ENCODE measurements at regions not wholly inside any gene's neighbourhood (a gene's known extent, or its start where the extent isn't known, plus 50 kb on each side); places are given as distances from the start of the nearest gene placed in this dataset.

GRCh38 chr9:85142968-85143367, 473.4 kb downstream of the NTRK2 start:
- H3K4me3 ChIP-seq (replicated peaks; ENCODE audit: low read depth, low read length) = no peak overlapping the region
- TF ChIP-seq, protein P1, sequence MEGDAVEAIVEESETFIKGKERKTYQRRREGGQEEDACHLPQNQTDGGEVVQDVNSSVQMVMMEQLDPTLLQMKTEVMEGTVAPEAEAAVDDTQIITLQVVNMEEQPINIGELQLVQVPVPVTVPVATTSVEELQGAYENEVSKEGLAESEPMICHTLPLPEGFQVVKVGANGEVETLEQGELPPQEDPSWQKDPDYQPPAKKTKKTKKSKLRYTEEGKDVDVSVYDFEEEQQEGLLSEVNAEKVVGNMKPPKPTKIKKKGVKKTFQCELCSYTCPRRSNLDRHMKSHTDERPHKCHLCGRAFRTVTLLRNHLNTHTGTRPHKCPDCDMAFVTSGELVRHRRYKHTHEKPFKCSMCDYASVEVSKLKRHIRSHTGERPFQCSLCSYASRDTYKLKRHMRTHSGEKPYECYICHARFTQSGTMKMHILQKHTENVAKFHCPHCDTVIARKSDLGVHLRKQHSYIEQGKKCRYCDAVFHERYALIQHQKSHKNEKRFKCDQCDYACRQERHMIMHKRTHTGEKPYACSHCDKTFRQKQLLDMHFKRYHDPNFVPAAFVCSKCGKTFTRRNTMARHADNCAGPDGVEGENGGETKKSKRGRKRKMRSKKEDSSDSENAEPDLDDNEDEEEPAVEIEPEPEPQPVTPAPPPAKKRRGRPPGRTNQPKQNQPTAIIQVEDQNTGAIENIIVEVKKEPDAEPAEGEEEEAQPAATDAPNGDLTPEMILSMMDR (IDR thresholded peaks at IDR 0.05; ENCODE audit: low read depth, low read length, missing control alignments) = peak; percentile 28
- DNase-seq (ENCODE audit: extremely low read depth, low read depth) = peak; percentile 12

DNA sequence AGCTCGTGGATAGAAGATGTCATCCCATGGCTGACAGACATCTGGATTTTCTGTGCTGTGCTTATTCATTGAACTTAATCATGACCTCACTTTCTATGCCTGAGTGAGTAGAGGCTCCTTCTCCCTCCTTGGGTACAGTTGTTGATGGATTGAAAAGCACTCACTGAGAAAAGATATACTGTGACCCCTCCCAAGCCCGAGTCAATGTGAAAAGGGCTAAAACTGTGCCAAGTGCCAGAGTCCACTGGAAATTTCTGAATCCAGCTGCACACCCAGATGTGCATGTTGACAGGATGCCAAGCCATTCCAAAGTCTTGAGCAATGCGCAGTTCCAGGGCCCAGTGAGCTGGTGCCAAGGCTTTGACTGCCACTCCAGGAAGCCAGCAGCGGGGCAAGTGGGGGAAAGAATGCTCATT, 473.0 kb downstream of the NTRK2 start:
- TF ChIP-seq, protein P1 (IDR thresholded peaks at IDR 0.05; ENCODE audit: low read depth, low read length, missing control alignments) = no peak
- H3K4me3 ChIP-seq (replicated peaks; ENCODE audit: low read depth, low read length) = no peak overlapping the region
- DNase-seq (ENCODE audit: extremely low read depth, low read depth) = peak; percentile 11

- H3K4me3 ChIP-seq (replicated peaks; ENCODE audit: low read depth, low read length) = no peak overlapping the region
- TF ChIP-seq, protein P1 (IDR thresholded peaks at IDR 0.05; ENCODE audit: low read depth, low read length, missing control alignments) = no peak
- no peak for DNase-seq (ENCODE audit: extremely low read depth, low read depth)
Observed at GRCh38 chr9:85137696-85138095, 468.2 kb downstream of the NTRK2 start.

GRCh38 chr9:85136987-85137386, 467.5 kb downstream of the NTRK2 start:
- no peak overlapping the region for H3K4me3 ChIP-seq (replicated peaks; ENCODE audit: low read depth, low read length)

DNA sequence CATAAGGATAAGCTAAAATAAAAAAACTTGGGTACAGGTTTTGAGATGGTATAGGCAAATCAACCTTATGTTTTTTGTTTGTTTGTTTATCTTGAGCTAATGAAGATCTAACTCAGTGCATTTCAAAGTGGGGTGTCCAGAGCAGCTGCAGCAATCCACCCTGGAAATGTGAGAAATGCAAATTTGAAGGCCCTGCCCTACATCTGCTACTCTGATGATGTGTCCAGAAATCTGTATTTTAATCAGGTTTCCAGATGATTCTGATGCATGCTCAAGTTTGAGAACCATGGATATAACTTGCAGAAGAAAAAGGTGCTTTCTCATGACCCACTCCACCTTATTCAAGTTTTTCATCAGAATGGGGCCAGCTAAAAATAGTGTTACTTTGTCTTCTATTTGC, 467.0 kb downstream of the NTRK2 start:
- DNase-seq (ENCODE audit: extremely low read depth, low read depth) = no peak
- TF ChIP-seq, protein P1 (IDR thresholded peaks at IDR 0.05; ENCODE audit: low read depth, low read length, missing control alignments) = no peak
- no peak overlapping the region for H3K4me3 ChIP-seq (replicated peaks; ENCODE audit: low read depth, low read length)

More at GRCh38 chr9:85136987-85137386, 467.5 kb downstream of the NTRK2 start:
- DNase-seq (ENCODE audit: extremely low read depth, low read depth) = no peak
- TF ChIP-seq, protein P1 (IDR thresholded peaks at IDR 0.05; ENCODE audit: low read depth, low read length, missing control alignments) = no peak

- no peak overlapping the region for H3K4me3 ChIP-seq (replicated peaks; ENCODE audit: low read depth, low read length)
- DNase-seq (ENCODE audit: extremely low read depth, low read depth) = no peak
- TF ChIP-seq, protein P1 (IDR thresholded peaks at IDR 0.05; ENCODE audit: low read depth, low read length, missing control alignments) = no peak
Observed at GRCh38 chr9:85130764-85131163, 461.2 kb downstream of the NTRK2 start.

GRCh38 chr9:85130260-85130659, 460.7 kb downstream of the NTRK2 start:
- DNase-seq (ENCODE audit: extremely low read depth, low read depth) = no peak

More at GRCh38 chr9:85130260-85130659, 460.7 kb downstream of the NTRK2 start:
- no peak overlapping the region for H3K4me3 ChIP-seq (replicated peaks; ENCODE audit: low read depth, low read length)
- TF ChIP-seq, protein P1 (IDR thresholded peaks at IDR 0.05; ENCODE audit: low read depth, low read length, missing control alignments) = no peak

All from HFF-Myc (cell line).